ENCODE measurements at regions not wholly inside any gene's neighbourhood (a gene's known extent, or its start where the extent isn't known, plus 50 kb on each side); places are given as distances from the start of the nearest gene placed in this dataset.

DNA sequence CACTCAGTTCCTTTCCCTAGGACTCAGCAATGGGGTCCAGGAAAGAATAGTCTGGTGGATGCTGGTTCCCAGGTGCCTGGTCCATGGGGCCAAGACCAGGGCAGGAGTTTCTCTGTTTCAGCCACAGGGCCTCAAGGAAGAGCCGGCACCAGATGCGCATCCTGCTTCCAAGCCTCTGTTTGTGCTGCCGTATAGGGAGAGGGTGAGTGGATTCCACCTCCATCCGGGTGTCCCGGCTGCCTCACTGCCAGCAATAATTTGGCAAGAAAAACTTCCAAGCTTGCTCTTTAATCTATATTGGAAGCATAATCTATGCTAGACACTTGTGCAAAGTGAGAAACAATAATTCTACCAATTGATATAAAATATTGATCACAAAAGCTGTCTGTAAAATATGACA, 261.2 kb upstream of the HS6ST1 start:
- Histone ChIP-seq H3K4me3 (no peak overlapping the region), H3K36me3 (no peaks in the 10 kb centered on the region), H3K9me3 (no peaks in the 10 kb centered on the region), H3K27ac (no peak overlapping the region), H3K4me1 (no peaks in the 10 kb centered on the region), H3K27me3 (no peaks in the 10 kb centered on the region)
- no peak for ATAC-seq
- 60% methylated on average over 1 of the region's 5 CpGs; no CpG with 5 or more reads in 1 of the 2 donors for WGBS, 2 donors (ENCODE audit: low coverage in 1 of 2)
- TF ChIP-seq, protein P1, sequence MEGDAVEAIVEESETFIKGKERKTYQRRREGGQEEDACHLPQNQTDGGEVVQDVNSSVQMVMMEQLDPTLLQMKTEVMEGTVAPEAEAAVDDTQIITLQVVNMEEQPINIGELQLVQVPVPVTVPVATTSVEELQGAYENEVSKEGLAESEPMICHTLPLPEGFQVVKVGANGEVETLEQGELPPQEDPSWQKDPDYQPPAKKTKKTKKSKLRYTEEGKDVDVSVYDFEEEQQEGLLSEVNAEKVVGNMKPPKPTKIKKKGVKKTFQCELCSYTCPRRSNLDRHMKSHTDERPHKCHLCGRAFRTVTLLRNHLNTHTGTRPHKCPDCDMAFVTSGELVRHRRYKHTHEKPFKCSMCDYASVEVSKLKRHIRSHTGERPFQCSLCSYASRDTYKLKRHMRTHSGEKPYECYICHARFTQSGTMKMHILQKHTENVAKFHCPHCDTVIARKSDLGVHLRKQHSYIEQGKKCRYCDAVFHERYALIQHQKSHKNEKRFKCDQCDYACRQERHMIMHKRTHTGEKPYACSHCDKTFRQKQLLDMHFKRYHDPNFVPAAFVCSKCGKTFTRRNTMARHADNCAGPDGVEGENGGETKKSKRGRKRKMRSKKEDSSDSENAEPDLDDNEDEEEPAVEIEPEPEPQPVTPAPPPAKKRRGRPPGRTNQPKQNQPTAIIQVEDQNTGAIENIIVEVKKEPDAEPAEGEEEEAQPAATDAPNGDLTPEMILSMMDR (IDR thresholded peaks at IDR 0.05), result no peak
- TF ChIP-seq POLR2A (IDR thresholded peaks at IDR 0.05) (no peak), EP300 (IDR thresholded peaks at IDR 0.05) (no peak), POLR2AphosphoS5 (IDR thresholded peaks at IDR 0.05) (no peak)

DNA sequence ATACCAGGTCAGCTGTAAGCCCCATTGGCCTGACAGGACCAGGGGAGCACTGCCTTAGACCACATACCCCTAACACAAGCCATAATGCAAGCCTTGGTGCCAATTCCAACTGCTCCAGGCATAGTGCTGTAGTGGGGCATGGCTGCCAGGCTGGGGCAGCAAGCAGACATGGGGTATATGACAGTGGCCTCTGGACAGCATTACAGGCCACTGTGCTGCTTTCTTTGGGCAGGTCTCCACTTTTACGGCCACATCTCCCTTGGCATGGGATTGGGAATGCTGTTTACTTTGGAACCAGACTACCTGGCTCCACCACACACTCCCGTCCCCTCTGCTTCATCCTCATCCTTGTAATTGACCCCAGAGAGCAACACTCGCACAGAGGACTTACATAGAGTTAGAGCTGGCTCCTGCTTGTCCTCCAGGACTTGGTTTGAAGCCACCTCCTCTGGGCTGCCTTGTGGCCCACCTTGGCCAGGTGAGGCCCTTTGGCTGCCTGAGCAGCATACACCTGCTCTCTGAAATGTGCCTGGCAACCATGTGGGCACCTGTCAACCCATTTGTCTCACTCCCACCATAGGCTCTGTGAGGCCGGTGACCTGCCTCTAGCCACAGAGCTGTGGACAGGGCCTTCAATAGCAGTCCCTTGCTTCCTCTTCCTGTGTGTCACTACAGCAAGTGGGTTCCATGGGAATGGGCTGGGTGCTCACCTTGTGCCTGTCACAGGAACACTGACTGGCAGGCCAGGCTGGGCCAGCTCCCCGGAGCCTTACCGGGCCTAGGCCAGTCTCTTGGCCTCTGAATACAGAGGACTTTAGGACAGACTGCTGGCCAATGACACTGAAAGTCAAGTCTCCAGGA, 262.6 kb upstream of the HS6ST1 start:
- Histone ChIP-seq H3K9me3 (peaks cover 0 to 3% (median 0%) of the 10 kb centered on the region in 3 donors), H3K36me3 (no peaks in the 10 kb centered on the region), H3K4me1 (no peaks in the 10 kb centered on the region), H3K27me3 (no peaks in the 10 kb centered on the region), H3K4me3 (no peak overlapping the region), H3K27ac (no peak overlapping the region)
- TF ChIP-seq EP300 (IDR thresholded peaks at IDR 0.05) (no peak), POLR2A (IDR thresholded peaks at IDR 0.05) (no peak), POLR2AphosphoS5 (IDR thresholded peaks at IDR 0.05) (no peak)
- no peak for ATAC-seq
- WGBS, 2 donors (ENCODE audit: low coverage in 1 of 2), result 92 to 94% methylated on average over 2 of the region's 6 CpGs

DNA sequence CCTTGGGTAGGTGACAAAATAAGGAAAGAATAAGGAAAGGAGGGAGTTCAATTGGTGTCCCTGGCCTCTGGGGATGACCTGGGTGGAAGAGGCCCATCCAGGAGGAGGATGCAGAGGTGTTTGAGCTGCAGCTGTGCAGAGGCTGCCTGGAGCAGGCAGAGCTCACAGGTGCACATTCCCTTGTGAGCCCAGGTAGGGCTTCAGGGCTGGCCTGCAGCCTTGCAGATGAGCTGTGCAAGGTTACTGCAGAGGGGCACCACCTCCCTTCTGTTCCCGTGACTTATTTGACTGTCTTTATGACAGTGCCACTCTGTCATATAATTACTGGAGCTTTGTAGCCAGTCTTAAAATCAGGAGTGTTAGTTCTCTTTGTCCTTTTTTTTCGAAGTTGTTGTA, 263.2 kb upstream of the HS6ST1 start:
- H3K9me3 ChIP-seq, result peaks cover 0 to 3% (median 0%) of the 10 kb centered on the region in 3 donors
- H3K4me1 ChIP-seq, result no peaks in the 10 kb centered on the region
- ATAC-seq, result no peak
- TF ChIP-seq POLR2A (IDR thresholded peaks at IDR 0.05) (no peak), POLR2AphosphoS5 (IDR thresholded peaks at IDR 0.05) (no peak), EP300 (IDR thresholded peaks at IDR 0.05) (no peak)
- TF ChIP-seq, protein P1 (IDR thresholded peaks at IDR 0.05), result no peak
- H3K4me3 ChIP-seq, result no peak overlapping the region
- WGBS, 2 donors (ENCODE audit: low coverage in 1 of 2), result 87 to 91% methylated on average over 2 of the region's 2 CpGs
- no peaks in the 10 kb centered on the region for H3K36me3 ChIP-seq
- H3K27ac ChIP-seq, result no peak overlapping the region
- no peaks in the 10 kb centered on the region for H3K27me3 ChIP-seq

DNA sequence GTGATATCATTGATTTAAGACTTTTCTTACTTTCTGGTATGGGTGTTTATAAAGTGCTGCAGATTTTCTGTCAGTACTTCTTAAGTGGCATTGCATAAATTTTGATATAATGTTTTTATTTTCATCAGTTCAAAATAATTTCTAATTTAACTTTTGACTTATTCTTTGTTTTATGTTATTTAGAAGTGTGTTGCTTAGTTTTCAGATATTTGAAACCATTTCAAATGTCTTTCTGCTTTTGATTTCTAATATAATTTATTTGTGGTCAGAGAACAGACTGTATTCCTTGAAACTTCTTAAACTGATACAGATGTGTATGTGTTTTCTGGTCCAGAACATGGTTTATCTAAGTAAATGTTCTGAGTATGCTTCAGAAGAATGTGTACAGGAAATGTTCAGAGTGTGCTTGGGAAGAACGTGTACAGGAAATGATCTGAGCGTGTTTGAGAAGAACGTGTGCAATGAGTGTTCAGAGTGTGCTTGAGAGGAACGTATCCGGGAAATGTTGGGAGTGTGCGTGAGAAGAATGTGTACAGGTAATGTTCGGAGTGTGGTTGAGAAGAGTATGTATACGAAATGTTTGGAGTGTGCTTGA, 265.7 kb upstream of the HS6ST1 start:
- TF ChIP-seq POLR2A (IDR thresholded peaks at IDR 0.05) (no peak), EP300 (IDR thresholded peaks at IDR 0.05) (no peak), POLR2AphosphoS5 (IDR thresholded peaks at IDR 0.05) (no peak)
- TF ChIP-seq, protein P1 (IDR thresholded peaks at IDR 0.05), result no peak
- no peak for ATAC-seq
- H3K4me3 ChIP-seq, result no peak overlapping the region
- no peaks in the 10 kb centered on the region for H3K27me3 ChIP-seq
- peaks cover 0 to 3% (median 0%) of the 10 kb centered on the region in 3 donors for H3K9me3 ChIP-seq
- no peaks in the 10 kb centered on the region for H3K4me1 ChIP-seq
- H3K36me3 ChIP-seq, result no peaks in the 10 kb centered on the region
- H3K27ac ChIP-seq, result no peak overlapping the region
- WGBS, 2 donors (ENCODE audit: low coverage in 1 of 2), result 63 to 71% methylated on average over 6 to 8 of the region's 8 CpGs

DNA sequence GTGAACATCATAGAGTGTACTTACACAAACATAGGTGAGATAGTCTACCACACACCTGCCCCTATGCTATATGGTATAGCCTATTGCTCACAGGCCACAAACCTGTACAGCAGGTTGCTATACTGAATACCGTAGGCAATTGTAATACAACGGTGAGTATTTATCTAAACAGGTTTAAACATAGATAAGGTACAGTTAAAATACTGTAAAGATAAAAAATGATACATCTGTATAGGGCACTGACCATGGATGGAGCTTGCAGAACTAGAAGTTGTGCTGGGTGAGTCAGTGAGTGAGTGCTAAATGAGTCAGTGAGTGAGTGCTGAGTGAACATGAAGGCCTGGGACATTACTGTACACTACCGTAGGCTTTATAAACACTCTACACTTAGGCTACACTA, 267.0 kb upstream of the HS6ST1 start:
- Histone ChIP-seq H3K36me3 (no peaks in the 10 kb centered on the region), H3K27ac (no peak overlapping the region), H3K9me3 (peaks cover 0 to 3% (median 0%) of the 10 kb centered on the region in 3 donors), H3K4me1 (no peaks in the 10 kb centered on the region), H3K27me3 (no peaks in the 10 kb centered on the region), H3K4me3 (no peak overlapping the region)
- TF ChIP-seq POLR2A (IDR thresholded peaks at IDR 0.05) (no peak), POLR2AphosphoS5 (IDR thresholded peaks at IDR 0.05) (no peak), EP300 (IDR thresholded peaks at IDR 0.05) (no peak)
- TF ChIP-seq, protein P1 (IDR thresholded peaks at IDR 0.05), result no peak
- 51 to 80% methylated on average over 3 of the region's 3 CpGs for WGBS, 2 donors (ENCODE audit: low coverage in 1 of 2)
- no peak for ATAC-seq

Measured in gastroesophageal sphincter (tissue), 4 donors.